ENCODE measurements at regions not wholly inside any gene's neighbourhood (a gene's known extent, or its start where the extent isn't known, plus 50 kb on each side); places are given as distances from the start of the nearest gene placed in this dataset.

- TF ChIP-seq POLR2AphosphoS5 (IDR thresholded peaks at IDR 0.05) (no peak), CTCF (IDR thresholded peaks at IDR 0.05) (no peak)
Measured at GRCh38 chr5:88659529-88660263, 223.3 kb downstream of the MEF2C start.

All from sigmoid colon (tissue), 4 donors.